KG1 (cell line): ENCODE measurements at regions not wholly inside any gene's neighbourhood (a gene's known extent, or its start where the extent isn't known, plus 50 kb on each side); places are given as distances from the start of the nearest gene placed in this dataset.

Experiments used
- DNase-seq: peaks from one replicate; lab custom pipeline; 2025; lab: John Stamatoyannopoulos, UW

DNA sequence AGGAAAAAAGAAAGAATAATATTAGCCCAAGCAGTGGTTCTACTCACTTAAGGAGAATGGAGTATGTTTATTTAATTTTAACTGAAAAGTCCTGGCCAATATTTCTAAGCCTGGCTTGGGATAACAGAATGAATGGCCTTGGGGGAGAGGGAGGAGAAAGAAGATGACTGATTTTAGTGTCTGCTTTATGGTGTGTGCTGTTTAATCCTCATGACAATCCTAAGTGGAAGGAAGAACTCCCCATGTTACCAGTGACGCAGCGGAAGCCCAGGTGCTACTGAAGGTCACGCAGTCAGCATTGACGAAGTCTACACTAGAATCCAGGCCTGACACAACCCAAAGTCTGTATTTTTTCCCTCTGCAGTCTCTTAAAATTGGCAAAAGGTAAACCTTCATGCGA lies 50.5 kb downstream of the PALM2AKAP2 start:
- DNase-seq: no peak

DNA sequence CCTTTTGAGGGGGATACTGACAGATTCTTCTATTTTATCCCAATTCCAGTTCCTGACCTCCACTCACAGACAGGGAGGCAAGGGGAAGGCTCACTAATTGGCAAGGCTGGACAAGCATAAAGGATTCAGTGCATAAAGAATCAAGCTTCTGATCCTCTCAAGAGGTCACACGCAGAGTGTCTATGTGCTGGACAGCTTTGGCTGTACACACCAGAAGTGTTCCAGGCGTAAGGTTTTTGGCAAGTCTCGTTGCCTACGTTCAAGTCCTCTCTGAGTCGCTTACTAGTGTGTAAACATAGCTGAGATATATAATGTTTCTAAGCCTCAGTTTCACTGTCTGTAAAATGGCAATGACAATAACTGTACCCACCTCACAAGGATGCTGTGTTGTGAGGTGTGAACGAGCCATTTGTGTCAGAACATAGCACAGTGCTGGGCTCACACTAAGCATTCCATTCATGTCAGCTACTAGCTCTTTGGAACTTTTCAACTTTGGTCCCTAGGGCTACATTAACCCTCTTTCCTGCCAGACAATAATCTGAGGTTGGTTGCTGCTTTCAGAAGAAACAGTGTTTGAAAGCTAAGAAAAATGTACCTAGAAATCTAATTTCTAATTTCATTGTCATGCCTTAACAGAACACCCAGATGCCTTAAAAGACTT lies 52.1 kb downstream of the PALM2AKAP2 start:
- no peak for DNase-seq

DNA sequence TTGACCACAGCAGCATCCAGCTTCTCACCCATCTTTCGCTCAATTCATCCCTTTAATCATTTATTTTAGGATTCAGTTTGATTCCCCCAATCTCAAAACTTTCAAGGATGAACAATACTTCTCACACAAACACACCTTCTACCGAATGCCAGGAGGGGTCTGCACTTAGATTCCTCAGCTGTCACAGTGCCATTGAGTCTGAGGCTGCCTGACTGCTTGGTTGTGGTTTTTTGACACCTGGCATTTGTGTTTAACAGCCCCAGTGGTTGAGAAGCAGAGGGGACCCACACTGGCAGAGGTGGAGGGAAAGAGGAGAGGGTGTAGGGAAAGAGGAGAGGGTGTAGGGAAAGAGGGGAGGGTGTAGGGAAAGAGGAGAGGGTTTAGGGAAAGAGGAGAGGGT lies 54.9 kb downstream of the PALM2AKAP2 start:
- no peak for DNase-seq

DNA sequence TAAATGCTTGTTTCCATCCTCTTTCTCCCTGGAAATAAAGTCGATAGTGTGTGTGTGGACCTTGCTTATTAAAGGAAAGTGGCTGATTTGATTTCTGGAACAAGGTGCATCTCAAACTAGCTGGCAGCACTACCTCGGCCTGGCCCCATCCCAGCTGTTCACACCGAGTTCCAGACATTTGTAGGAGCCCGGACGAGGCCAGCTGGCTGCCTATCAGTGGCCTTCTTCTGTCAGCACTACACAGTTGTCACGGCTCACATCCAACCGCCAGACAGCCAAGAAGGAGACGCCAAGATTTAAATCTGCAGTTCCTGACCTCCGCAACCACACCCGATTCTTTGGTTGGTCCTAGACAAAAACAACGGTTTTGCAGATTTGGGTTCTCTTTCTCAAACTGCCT lies 63.6 kb downstream of the PALM2AKAP2 start:
- no peak for DNase-seq

DNA sequence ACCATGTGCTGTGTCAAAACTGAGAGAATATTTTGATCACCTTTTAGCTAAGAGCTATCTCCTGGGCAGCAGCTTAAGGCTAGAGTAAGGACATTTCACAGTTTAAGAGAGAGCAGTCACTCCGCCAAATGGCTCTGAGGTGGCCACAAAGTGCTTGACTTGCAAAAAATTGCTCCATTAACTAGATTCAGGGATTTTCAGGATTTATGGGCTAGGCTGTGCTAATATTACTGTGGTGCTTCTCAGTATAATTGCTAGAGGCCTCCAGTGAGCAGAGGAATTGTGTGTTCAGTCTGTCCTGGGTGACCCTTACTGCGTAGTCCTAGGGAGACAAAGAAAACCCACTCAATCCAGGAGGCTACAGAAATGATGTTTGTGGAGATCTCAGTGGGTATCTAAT lies 65.2 kb downstream of the PALM2AKAP2 start:
- DNase-seq: no peak

GRCh38 chr9:109846776-109847175 lies 66.8 kb downstream of the PALM2AKAP2 start:
- DNase-seq: no peak

GRCh38 chr9:109852556-109852955 lies 72.6 kb downstream of the PALM2AKAP2 start:
- no peak for DNase-seq

DNA sequence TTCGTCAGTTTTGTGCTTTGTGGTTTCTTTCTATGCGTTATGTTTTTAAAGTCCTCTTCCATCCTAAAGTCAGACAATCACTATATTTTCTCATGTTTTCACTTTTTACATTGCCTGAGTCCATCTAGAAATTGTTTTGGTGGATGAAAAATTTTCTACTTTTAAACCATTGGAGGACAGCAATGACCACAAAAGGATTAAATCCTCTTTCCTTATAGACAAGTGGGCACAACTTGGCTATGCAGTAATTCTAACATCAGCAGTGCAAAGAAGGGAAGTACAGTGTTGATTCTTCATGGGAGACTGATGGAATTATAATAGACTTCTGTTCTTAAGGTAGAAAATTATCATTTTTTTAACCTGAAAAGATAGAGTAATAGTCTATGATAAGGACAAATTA lies 75.5 kb downstream of the PALM2AKAP2 start:
- no peak for DNase-seq

DNA sequence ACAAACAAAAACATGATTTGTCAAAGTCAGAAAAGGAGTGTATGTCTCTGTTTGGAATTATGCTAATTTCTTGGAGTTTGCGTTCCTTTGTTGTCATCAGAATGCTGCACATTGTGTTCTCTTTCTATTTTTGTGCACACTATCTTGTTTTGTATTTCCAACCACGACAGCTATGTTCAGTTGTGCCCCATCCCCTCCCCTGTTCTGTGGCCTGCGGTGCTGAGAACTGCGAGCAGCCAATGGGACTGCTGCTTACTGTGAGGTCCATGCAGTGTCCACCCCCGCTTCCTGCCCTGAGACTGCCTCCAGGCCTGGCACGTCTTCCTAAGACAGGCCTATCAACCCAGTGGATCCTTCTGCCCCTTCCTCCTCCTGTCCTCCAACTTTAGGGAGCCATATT lies 76.8 kb downstream of the PALM2AKAP2 start:
- no peak for DNase-seq

GRCh38 chr9:109857336-109857735 lies 77.3 kb downstream of the PALM2AKAP2 start:
- DNase-seq: no peak

DNA sequence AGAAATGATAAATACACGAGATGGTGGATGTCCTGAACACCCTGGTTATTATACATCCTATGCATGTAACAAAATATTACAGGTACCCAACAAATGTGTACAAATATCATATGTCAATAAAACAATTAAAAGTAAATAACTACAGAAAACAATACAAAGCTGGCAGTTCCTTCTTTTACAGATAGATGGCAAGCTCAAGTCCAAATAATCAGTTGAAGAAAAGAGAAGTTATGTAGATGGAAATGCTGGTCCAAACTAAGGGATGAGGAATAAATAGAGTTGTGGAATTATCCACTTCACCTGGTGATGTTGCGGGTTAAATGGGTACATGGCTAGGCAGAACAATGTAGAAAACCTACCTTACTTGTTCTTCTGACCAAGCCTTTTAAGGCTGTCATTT lies 79.4 kb downstream of the PALM2AKAP2 start:
- no peak for DNase-seq

- DNase-seq: no peak
These were observed 80.5 kb downstream of the PALM2AKAP2 start for GRCh38 chr9:109860521-109860920.

- DNase-seq: no peak
These were observed 81.5 kb downstream of the PALM2AKAP2 start for GRCh38 chr9:109861499-109861898.

DNA sequence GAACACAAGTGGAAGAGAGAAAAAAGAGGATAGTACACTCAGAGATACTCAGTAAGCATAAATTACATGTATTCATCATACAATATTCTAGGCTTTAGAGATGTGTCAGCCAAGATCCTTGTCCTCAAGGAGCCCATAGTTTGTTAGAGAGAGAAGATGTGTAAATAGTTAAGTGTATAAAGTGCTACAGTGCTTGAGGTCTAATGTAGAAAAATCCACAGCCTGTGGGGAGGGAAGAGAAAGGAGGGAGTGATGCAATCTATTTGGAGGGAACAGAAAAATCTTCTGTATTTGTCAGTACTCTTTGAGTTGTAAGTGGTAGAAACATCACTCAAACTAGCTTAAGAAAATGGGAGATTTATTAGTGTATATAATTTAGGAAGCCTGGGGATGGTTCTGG lies 81.9 kb downstream of the PALM2AKAP2 start:
- no peak for DNase-seq

- no peak for DNase-seq
These were observed 82.5 kb downstream of the PALM2AKAP2 start for GRCh38 chr9:109862452-109862851.

GRCh38 chr9:109863961-109864360 lies 84.0 kb downstream of the PALM2AKAP2 start:
- no peak for DNase-seq

- no peak for DNase-seq
These were observed 85.5 kb downstream of the PALM2AKAP2 start for GRCh38 chr9:109865521-109865920.

DNA sequence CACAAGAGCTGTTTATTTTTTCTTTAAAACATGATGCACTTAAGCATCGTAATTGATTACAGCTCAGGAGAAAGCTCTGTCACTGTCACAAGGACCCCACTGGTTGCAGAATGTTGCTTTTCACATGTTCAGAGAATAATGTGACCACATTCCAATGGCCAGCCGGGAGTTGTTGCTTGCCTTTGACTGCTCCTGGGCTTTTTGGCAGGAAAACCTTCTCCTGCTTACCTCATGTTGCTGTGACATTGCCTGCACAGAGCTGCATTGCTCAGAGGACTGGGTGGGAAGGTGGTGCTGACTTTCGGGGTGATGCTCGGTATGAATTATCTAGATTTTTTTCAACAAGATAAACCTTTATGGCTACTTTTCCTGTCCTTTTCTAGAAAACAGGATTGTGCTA lies 88.2 kb downstream of the PALM2AKAP2 start:
- no peak for DNase-seq

GRCh38 chr9:109868722-109869121 lies 88.7 kb downstream of the PALM2AKAP2 start:
- DNase-seq: no peak

GRCh38 chr9:109870365-109870764 lies 90.4 kb downstream of the PALM2AKAP2 start:
- DNase-seq: no peak

GRCh38 chr9:109872901-109873300 lies 92.9 kb downstream of the PALM2AKAP2 start:
- DNase-seq: no peak

DNA sequence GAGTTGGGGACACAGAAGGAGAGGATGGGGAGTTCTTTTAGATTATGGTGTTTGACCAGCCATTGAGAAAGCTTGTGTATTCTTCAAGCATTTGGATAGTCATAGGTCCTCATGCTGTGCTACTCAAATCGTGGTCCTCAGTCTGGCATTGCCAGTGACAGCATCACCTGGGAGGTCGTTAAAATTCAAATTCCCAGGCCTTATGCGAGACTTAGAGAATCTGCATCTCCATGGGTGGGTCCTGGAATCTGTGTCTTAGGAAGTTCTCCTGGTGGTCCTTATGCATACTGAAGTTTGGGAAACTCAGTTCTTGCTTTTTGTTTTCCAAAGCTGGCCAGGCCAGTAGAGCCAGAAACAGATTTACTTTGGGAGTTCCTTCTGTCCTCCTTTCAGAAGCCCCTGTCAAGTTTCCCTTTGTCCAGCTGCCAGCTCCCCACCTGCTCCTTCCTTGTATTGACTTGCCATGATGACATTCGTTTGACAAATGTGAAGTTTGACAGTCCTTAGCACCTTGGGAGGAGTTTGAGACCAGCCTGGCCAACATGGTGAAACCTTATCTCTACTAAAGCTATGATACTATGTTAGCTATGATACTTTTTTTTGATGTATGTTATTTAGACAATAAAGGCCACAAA lies 95.6 kb downstream of the PALM2AKAP2 start:
- DNase-seq: no peak

- DNase-seq: no peak
These were observed 100.5 kb downstream of the PALM2AKAP2 start for GRCh38 chr9:109880276-109881169.
